Body of pancreas (tissue), 4 donors: ENCODE measurements at regions not wholly inside any gene's neighbourhood (a gene's known extent, or its start where the extent isn't known, plus 50 kb on each side); places are given as distances from the start of the nearest gene placed in this dataset.

Source experiments
- CTCF ChIP-seq, 7 experiments: fragments of 450-650 bp in 4 of 7; fragments of 200-600 bp in 3 of 7; sonication (generic) in 3 of 7; IDR thresholded peaks; one replicate each; pipeline ENCODE4 v1.5.1; 2016 to 2019; ENCODE audit warnings: antibody characterized with exemption in 7 of 7
- POLR2A ChIP-seq, 3 donors: fragments of 450-650 bp; IDR thresholded peaks; one replicate each; pipeline ENCODE4 v1.6.1; 2016; ENCODE audit warnings: antibody characterized with exemption in 3 of 3, mild to moderate bottlenecking in 2 of 3

GRCh38 chr1:242634732-242635131 lies 110.2 kb upstream of the PLD5 start:
- TF ChIP-seq CTCF (IDR thresholded peaks at IDR 0.05) (no peak), POLR2A (IDR thresholded peaks at IDR 0.05) (no peak)
